Natural killer cell (primary cell): ENCODE measurements at regions not wholly inside any gene's neighbourhood (a gene's known extent, or its start where the extent isn't known, plus 50 kb on each side); places are given as distances from the start of the nearest gene placed in this dataset.

ENCODE experiments used
- ATAC-seq, 3 donors: fragments of 150-1000 bp in 2 of 3; fragments of 200-7000 bp in 1 of 3; cut with Tn5 transposase; 1 replicate in 1 of 3; 2 replicates in 2 of 3; pipeline ENCODE4 v1.10.0; 2021; ENCODE audit warnings: mild to moderate bottlenecking in 2 of 3, moderate library complexity in 2 of 3
- DNase-seq, 2 donors: peaks; one replicate each; pipeline versions ENCODE4 v3.0.0 to v3.0.0-alpha.2; 2013 to 2021; ENCODE audit warnings: mixed read lengths in 1 of 2
- H3K27ac ChIP-seq: one replicate; pipeline ENCODE4 v1.5.1; 2013; ENCODE audit warnings: mild to moderate bottlenecking, low read length
- H3K27me3 ChIP-seq: one replicate; pipeline ENCODE4 v1.6.1; 2013; ENCODE audit warnings: low read length; ENCODE audit not compliant: control insufficient read depth, insufficient read depth
- H3K36me3 ChIP-seq: one replicate; pipeline ENCODE4 v1.6.1; 2013; ENCODE audit warnings: low read length; ENCODE audit not compliant: control insufficient read depth, insufficient read depth
- H3K4me1 ChIP-seq: one replicate; pipeline ENCODE4 v1.6.1; 2013; ENCODE audit warnings: low read length; ENCODE audit not compliant: control insufficient read depth, insufficient read depth
- H3K4me3 ChIP-seq: one replicate; pipeline ENCODE4 v1.5.1; 2013; ENCODE audit warnings: low read length
- H3K9me3 ChIP-seq: one replicate; pipeline ENCODE4 v1.6.1; 2013; ENCODE audit warnings: low read length; ENCODE audit not compliant: control insufficient read depth, insufficient read depth
- H3K27ac Mint-ChIP-seq, 2 donors: one replicate each; pipeline ENCODE4 v1.8.0; 2022; ENCODE audit warnings: mild to moderate bottlenecking in 2 of 2, mixed read lengths in 2 of 2, moderate library complexity in 1 of 2
- H3K27me3 Mint-ChIP-seq, 2 donors: one replicate each; pipeline ENCODE4 v1.8.0; 2022; ENCODE audit warnings: low read depth in 2 of 2, mixed read lengths in 2 of 2
- H3K36me3 Mint-ChIP-seq: one replicate; pipeline ENCODE4 v1.8.0; 2022; ENCODE audit warnings: mixed read lengths
- H3K4me1 Mint-ChIP-seq, 2 donors: one replicate each; pipeline ENCODE4 v1.8.0; 2022; ENCODE audit warnings: mixed read lengths in 2 of 2
- H3K4me3 Mint-ChIP-seq: one replicate; pipeline ENCODE4 v1.8.0; 2022; ENCODE audit warnings: mild to moderate bottlenecking, moderate library complexity, mixed read lengths
- H3K9me3 Mint-ChIP-seq, 2 donors: one replicate each; pipeline ENCODE4 v1.8.0; 2022; ENCODE audit warnings: mixed read lengths in 2 of 2
- WGBS: methylation state at CpG from one replicate; pipeline ENCODE4 v1.1.7; 2013; ENCODE audit warnings: missing lambda C conversion rate; ENCODE audit not compliant: insufficient coverage; 5-methylcytosine and 5-hydroxymethylcytosine counted together
- intact Hi-C: fragments of 100-400 bp; cut with micrococcal nuclease; formaldehyde crosslinking; loops from one replicate; pipeline ENCODE4 v1.14.2; 2022
- TF ChIP-seq, protein P1 (sequence below): fragments of 200-600 bp; IDR thresholded peaks from one replicate; pipeline ENCODE4 v1.8.0; 2022; ENCODE audit warnings: antibody characterized with exemption

DNA sequence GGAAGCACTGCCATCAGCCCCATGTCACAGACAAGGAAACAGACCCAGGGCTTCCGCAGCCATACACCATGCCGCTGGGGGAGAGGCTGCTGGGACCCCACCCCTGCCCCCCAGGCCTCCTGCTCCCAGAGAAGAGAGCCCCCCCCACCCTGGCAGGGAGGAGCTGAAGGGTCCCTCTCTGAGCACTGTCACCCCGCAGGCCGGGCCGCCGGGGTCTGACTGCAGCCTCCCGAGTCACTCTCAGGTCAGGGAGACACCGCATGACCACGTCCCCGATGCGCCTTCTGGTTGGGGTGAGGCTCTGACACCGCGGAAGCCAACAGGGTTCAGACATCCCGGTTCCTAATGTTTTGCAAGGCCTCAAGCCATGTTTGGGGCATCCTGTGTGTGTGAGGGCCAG lies 102.3 kb downstream of the SIK1 start:
- 88% methylated on average over 14 of the region's 14 CpGs for WGBS
- H3K27me3 Mint-ChIP-seq: no peaks in the 10 kb centered on the region
- intact Hi-C loops: no loop called here
- ATAC-seq: no peak
- H3K9me3 ChIP-seq: no peaks in the 10 kb centered on the region
- no peak overlapping the region for H3K4me3 ChIP-seq
- H3K36me3 Mint-ChIP-seq: no peaks in the 10 kb centered on the region
- no peak overlapping the region for H3K27ac Mint-ChIP-seq
- no peaks in the 10 kb centered on the region for H3K27me3 ChIP-seq
- no peaks in the 10 kb centered on the region for H3K9me3 Mint-ChIP-seq
- TF ChIP-seq, protein P1, sequence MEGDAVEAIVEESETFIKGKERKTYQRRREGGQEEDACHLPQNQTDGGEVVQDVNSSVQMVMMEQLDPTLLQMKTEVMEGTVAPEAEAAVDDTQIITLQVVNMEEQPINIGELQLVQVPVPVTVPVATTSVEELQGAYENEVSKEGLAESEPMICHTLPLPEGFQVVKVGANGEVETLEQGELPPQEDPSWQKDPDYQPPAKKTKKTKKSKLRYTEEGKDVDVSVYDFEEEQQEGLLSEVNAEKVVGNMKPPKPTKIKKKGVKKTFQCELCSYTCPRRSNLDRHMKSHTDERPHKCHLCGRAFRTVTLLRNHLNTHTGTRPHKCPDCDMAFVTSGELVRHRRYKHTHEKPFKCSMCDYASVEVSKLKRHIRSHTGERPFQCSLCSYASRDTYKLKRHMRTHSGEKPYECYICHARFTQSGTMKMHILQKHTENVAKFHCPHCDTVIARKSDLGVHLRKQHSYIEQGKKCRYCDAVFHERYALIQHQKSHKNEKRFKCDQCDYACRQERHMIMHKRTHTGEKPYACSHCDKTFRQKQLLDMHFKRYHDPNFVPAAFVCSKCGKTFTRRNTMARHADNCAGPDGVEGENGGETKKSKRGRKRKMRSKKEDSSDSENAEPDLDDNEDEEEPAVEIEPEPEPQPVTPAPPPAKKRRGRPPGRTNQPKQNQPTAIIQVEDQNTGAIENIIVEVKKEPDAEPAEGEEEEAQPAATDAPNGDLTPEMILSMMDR: no peak
- no peak for DNase-seq
- no peaks in the 10 kb centered on the region for H3K36me3 ChIP-seq
- peaks cover 3% of the 10 kb centered on the region for H3K4me1 ChIP-seq
- H3K27ac ChIP-seq: no peak overlapping the region
- H3K4me1 Mint-ChIP-seq: peaks cover 0 to 5% of the 10 kb centered on the region in 2 donors
- H3K4me3 Mint-ChIP-seq: no peak overlapping the region

DNA sequence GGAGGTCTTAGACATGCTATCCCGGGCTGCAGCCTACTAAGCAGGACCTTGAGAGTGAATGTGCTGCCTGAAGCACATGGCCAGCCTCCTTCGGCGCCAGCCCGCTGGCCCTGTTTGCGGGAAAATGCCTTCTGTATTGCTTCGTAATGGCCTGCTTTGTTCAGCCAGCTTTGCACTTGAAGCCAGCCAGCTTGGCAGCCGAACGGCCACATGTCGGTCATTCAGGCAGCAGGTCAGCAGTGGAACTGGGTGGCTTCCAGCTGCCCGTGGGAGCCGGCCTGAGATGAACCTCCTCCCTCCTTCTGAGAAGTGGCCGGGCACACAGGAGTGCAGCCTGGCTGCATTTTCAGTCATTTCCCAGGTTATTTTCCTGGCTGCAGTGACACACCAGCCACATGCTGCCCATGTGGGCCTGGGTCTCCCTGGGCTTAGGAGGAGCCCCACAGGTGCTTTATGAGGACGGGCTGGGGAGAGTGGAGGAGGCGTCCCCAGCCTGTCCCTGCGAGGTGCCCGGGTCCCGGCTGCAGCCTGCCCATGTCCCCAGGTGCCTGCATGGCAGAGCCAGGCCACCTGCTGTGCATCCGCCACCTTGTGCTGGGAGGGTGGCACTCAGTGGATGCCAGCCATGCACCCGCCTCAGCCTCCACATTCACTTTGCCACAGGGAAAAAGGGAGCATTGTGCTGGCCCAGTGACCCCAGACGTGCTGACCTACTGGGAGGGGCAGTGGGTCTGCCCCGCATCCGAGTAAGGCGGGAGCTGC lies 103.5 kb downstream of the SIK1 start:
- intact Hi-C loops: no loop called here
- ATAC-seq: no peak

GRCh38 chr21:43322805-43323204 lies 104.1 kb downstream of the SIK1 start:
- WGBS: 83% methylated on average over 8 of the region's 8 CpGs
- Histone ChIP-seq H3K27me3 (no peaks in the 10 kb centered on the region), H3K27ac (no peak overlapping the region), H3K9me3 (peaks cover 4% of the 10 kb centered on the region), H3K4me3 (no peak overlapping the region), H3K36me3 (no peaks in the 10 kb centered on the region), H3K4me1 (peaks cover 3% of the 10 kb centered on the region)
- Mint-ChIP-seq H3K9me3 (no peaks in the 10 kb centered on the region), H3K27ac (no peak overlapping the region), H3K36me3 (no peaks in the 10 kb centered on the region), H3K27me3 (peaks cover 0 to 2% of the 10 kb centered on the region in 2 donors), H3K4me3 (no peak overlapping the region), H3K4me1 (peaks cover 0 to 5% of the 10 kb centered on the region in 2 donors)
- intact Hi-C loops: no loop called here
- no peak for ATAC-seq
- TF ChIP-seq, protein P1: no peak
- DNase-seq: no peak

More for the DNA sequence above, 103.5 kb downstream of the SIK1 start:
- H3K4me1 ChIP-seq: peaks cover 3% of the 10 kb centered on the region
- H3K27me3 ChIP-seq: no peaks in the 10 kb centered on the region
- Mint-ChIP-seq H3K9me3 (no peaks in the 10 kb centered on the region), H3K4me3 (no peak overlapping the region), H3K27ac (no peak overlapping the region), H3K27me3 (peaks cover 0 to 1% of the 10 kb centered on the region in 2 donors), H3K36me3 (no peaks in the 10 kb centered on the region), H3K4me1 (peaks cover 0 to 5% of the 10 kb centered on the region in 2 donors)
- no peak overlapping the region for H3K4me3 ChIP-seq
- TF ChIP-seq, protein P1: no peak
- DNase-seq: no peak
- no peaks in the 10 kb centered on the region for H3K9me3 ChIP-seq
- no peak overlapping the region for H3K27ac ChIP-seq
- no peaks in the 10 kb centered on the region for H3K36me3 ChIP-seq
- WGBS: 93% methylated on average over 23 of the region's 23 CpGs

- Histone ChIP-seq H3K36me3 (no peaks in the 10 kb centered on the region), H3K9me3 (peaks cover 6% of the 10 kb centered on the region), H3K4me3 (no peak overlapping the region), H3K27ac (no peak overlapping the region), H3K4me1 (peaks cover 3% of the 10 kb centered on the region), H3K27me3 (no peaks in the 10 kb centered on the region)
- no peak overlapping the region for H3K27ac Mint-ChIP-seq
- H3K27me3 Mint-ChIP-seq: peaks cover 0 to 2% of the 10 kb centered on the region in 2 donors
- DNase-seq: no peak
- no peaks in the 10 kb centered on the region for H3K9me3 Mint-ChIP-seq
- TF ChIP-seq, protein P1: no peak
- no peaks in the 10 kb centered on the region for H3K36me3 Mint-ChIP-seq
- peaks cover 0 to 5% of the 10 kb centered on the region in 2 donors for H3K4me1 Mint-ChIP-seq
- ATAC-seq: no peak
- 91% methylated on average over 17 of the region's 17 CpGs for WGBS
- intact Hi-C loops: no loop called here
- H3K4me3 Mint-ChIP-seq: no peak overlapping the region
Observed at GRCh38 chr21:43322311-43322710, 104.6 kb downstream of the SIK1 start.
